ENCODE measurements at regions not wholly inside any gene's neighbourhood (a gene's known extent, or its start where the extent isn't known, plus 50 kb on each side); places are given as distances from the start of the nearest gene placed in this dataset.

DNA sequence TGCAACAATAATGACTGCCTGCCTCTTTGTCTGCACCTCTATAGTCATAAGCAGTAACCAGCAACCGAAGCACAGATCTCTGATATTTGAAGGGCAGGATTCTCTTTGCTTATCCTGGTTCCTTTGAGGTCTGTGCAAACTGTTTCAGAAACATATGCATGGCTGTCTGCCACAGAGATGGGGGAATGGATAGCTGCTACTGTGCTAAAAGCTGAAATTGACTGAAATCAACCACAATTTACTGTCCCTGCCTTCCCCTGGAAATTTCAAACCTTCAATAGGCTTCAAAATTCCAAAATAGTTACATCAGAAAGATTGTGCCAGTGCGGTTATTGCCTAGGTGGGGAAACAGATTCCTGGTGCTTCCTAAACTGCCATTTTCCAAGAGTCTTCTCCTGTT lies 136.8 kb upstream of the GORAB start:
- WGBS (ENCODE audit: insufficient coverage, low coverage, missing lambda C conversion rate), result 0% methylated on average over 2 of the region's 2 CpGs
- no peak for TF ChIP-seq GATAD2A (IDR thresholded peaks at IDR 0.05)
- TF ChIP-seq ZNF174 (CRISPR knock-in tag; IDR thresholded peaks at IDR 0.05), result no peak
- TF ChIP-seq SMC3 (conservative IDR thresholded peaks at IDR 0.05; ENCODE audit: insufficient read depth, low read depth, low read length), result no peak
- no peak for TF ChIP-seq ATF1 (CRISPR knock-in tag; IDR thresholded peaks at IDR 0.05)
- no peak for TF ChIP-seq ATF1 (tag; IDR thresholded peaks at IDR 0.05)
- TF ChIP-seq NFIC (IDR thresholded peaks at IDR 0.05), result no peak
- TF ChIP-seq, protein P1, sequence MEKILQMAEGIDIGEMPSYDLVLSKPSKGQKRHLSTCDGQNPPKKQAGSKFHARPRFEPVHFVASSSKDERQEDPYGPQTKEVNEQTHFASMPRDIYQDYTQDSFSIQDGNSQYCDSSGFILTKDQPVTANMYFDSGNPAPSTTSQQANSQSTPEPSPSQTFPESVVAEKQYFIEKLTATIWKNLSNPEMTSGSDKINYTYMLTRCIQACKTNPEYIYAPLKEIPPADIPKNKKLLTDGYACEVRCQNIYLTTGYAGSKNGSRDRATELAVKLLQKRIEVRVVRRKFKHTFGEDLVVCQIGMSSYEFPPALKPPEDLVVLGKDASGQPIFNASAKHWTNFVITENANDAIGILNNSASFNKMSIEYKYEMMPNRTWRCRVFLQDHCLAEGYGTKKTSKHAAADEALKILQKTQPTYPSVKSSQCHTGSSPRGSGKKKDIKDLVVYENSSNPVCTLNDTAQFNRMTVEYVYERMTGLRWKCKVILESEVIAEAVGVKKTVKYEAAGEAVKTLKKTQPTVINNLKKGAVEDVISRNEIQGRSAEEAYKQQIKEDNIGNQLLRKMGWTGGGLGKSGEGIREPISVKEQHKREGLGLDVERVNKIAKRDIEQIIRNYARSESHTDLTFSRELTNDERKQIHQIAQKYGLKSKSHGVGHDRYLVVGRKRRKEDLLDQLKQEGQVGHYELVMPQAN (IDR thresholded peaks at IDR 0.05; ENCODE audit: borderline replicate concordance), result no peak
- TF ChIP-seq, protein P2, sequence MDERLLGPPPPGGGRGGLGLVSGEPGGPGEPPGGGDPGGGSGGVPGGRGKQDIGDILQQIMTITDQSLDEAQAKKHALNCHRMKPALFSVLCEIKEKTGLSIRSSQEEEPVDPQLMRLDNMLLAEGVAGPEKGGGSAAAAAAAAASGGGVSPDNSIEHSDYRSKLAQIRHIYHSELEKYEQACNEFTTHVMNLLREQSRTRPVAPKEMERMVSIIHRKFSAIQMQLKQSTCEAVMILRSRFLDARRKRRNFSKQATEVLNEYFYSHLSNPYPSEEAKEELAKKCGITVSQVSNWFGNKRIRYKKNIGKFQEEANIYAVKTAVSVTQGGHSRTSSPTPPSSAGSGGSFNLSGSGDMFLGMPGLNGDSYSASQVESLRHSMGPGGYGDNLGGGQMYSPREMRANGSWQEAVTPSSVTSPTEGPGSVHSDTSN (CRISPR knock-in tag; IDR thresholded peaks at IDR 0.05; ENCODE audit: low read depth), result no peak
- TF ChIP-seq, protein P2 (tag; conservative IDR thresholded peaks at IDR 0.05; ENCODE audit: low read depth), result no peak
- no peak for TF ChIP-seq GATA2 (CRISPR knock-in tag; IDR thresholded peaks at IDR 0.05)
- TF ChIP-seq CCAR2 (IDR thresholded peaks at IDR 0.05; ENCODE audit: low read depth, low read length), result no peak
- TF ChIP-seq CREBBP (IDR thresholded peaks at IDR 0.05; ENCODE audit: low read depth, low read length), result no peak
- no peak for TF ChIP-seq MEIS2 (IDR thresholded peaks at IDR 0.05; ENCODE audit: partially characterized antibody)
- TF ChIP-seq ETV1 (tag; conservative IDR thresholded peaks at IDR 0.05; ENCODE audit: low read depth), result no peak
- no peak overlapping the region for H3K4me2 ChIP-seq (ENCODE audit: insufficient read depth, low read length)
- BruUV-seq (replicated peaks), result no TSS peak
- H3K9me1 ChIP-seq (ENCODE audit: control insufficient read depth, insufficient read depth, low read length), result no peaks in the 10 kb centered on the region
- in situ Hi-C loops (cut with MboI), result no loop called here
- H2AFZ ChIP-seq (ENCODE audit: low read depth, low read length), result no peak overlapping the region
- no peak overlapping the region for H3K27ac ChIP-seq (ENCODE audit: extremely low read depth, low read depth, low read length)
- no peak overlapping the region for H3K4me3 ChIP-seq
- FAIRE-seq (no peak), ATAC-seq (no peak), DNase-seq (ENCODE audit: extremely low read depth in 1 of 4, low spot score in 3 of 4) (no peak)
- peaks cover 2% of the 10 kb centered on the region for H3K9me3 ChIP-seq (replicated peaks; ENCODE audit: control insufficient read depth, insufficient read depth, low read depth, low read length)
- no peaks in the 10 kb centered on the region for H3K36me3 ChIP-seq (ENCODE audit: control insufficient read depth, insufficient read depth, low read length)
- H3K9ac ChIP-seq (ENCODE audit: insufficient read depth in 1 of 2, low read depth in 2 of 2, low read length in 2 of 2), result no peak overlapping the region
- intact Hi-C loops (cut with micrococcal nuclease), result no loop called here
- POLR2A ChIA-PET, result no interaction called here
- no peaks in the 10 kb centered on the region for H3K27me3 ChIP-seq (ENCODE audit: control insufficient read depth in 2 of 2, insufficient read depth in 2 of 2, low read length in 2 of 2)
- no peaks in the 10 kb centered on the region for H4K20me1 ChIP-seq (replicated peaks; ENCODE audit: control insufficient read depth, insufficient read depth, low read length)
- no peaks in the 10 kb centered on the region for H3K79me2 ChIP-seq (ENCODE audit: control insufficient read depth, insufficient read depth, low read length)
- no peaks in the 10 kb centered on the region for H3K4me1 ChIP-seq (replicated peaks in 1 of 2; ENCODE audit: control insufficient read depth in 2 of 2, insufficient read depth in 2 of 2, low read length in 2 of 2)
- CTCF ChIA-PET (ENCODE audit: low intra/inter-chr PET ratio), result no interaction called here
